HG02981 (cell line): ENCODE measurements at regions not wholly inside any gene's neighbourhood (a gene's known extent, or its start where the extent isn't known, plus 50 kb on each side); places are given as distances from the start of the nearest gene placed in this dataset.

Source experiments
- ATAC-seq: cut with Tn5 transposase; IDR thresholded peaks from one replicate; pipeline ENCODE4 v1.9.1; 2021; ENCODE audit warnings: mild to moderate bottlenecking, moderate library complexity; ENCODE audit not compliant: unreplicated experiment

DNA sequence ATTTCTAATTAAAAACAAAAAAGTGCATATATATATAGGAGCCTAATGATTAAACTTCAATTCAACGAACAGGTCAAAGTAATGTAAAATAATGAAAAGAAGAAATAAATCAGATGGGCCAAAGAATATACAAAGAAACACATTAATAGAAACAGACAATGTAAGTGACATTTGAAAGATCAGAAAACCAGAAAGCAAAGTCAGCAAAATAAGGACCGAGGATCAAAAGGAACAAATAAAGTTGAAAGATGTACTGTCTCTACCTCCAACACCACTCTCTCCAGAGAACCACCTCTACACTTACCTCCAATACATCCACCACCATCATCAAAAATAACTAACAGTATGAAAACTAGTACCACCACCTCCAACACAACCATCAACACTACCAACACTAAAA is 1226.3 kb upstream of the NCAM2 start:
- no peak for ATAC-seq

GRCh38 chr21:19776076-19776475 is 1222.1 kb upstream of the NCAM2 start:
- no peak for ATAC-seq

GRCh38 chr21:19781881-19782652 is 1216.1 kb upstream of the NCAM2 start:
- ATAC-seq, result no peak

DNA sequence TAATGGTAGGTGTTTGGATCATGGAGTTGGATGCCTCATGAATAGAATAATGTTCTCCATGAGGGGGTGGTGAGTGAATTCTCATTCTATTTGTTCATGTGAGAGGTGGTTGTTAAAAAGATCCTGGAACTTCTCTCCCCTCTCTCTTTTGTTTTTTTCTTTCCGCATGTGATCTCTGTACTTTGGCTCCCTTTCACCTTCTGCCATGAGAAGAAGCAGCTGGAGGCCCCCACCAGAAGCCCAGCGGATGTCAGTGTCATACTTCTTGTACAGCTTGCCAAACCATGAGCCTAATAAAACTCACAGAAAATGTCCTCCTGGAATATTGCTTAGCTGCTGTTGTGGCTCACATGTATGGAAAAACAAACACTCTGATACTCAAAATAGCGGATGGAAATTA is 1212.3 kb upstream of the NCAM2 start:
- ATAC-seq, result no peak

- ATAC-seq, result no peak
These were observed 1206.2 kb upstream of the NCAM2 start for GRCh38 chr21:19792004-19792403.

- no peak for ATAC-seq
These were observed 1191.0 kb upstream of the NCAM2 start for GRCh38 chr21:19807201-19807600.

- no peak for ATAC-seq
These were observed 1187.4 kb upstream of the NCAM2 start for GRCh38 chr21:19810779-19811178.

DNA sequence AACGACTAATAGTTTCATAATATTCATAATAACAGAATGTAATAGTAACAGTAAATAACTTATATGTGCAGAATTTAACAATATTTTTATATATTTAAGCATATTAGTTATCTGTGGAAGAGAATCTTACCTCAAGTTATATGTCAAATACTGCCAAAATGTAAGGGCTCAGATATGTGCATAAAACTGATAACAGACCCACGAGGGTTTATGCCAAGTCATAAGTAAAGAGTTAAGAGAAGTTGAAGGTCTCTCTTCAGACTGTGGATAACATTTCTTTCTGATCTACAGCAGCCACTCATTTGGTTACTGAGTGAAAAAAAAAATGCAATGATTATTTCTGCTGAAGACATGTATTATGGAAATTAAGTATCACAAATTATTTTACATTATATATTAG is 1167.8 kb upstream of the NCAM2 start:
- ATAC-seq, result no peak

- no peak for ATAC-seq
These were observed 1165.7 kb upstream of the NCAM2 start for GRCh38 chr21:19832551-19832950.

GRCh38 chr21:19833082-19833481 is 1165.1 kb upstream of the NCAM2 start:
- ATAC-seq, result no peak

DNA sequence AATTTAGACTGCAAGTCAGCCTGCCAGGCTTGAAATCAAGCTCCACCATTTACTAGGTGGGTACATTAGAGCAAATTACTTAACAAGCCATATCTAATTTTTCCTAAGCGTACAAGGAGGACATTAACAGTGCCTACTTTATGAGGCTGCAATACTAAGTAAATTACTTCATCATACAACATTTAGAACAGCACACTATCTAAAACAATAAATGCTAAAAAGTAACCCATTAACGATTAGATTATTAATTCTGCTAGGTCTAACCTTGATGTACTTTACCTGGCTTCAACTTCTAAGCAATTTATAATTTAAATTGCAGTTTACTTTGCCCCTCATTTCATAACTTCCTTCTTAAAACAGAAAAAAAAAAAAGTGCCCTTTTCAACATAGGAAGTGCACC is 1155.6 kb upstream of the NCAM2 start:
- no peak for ATAC-seq

DNA sequence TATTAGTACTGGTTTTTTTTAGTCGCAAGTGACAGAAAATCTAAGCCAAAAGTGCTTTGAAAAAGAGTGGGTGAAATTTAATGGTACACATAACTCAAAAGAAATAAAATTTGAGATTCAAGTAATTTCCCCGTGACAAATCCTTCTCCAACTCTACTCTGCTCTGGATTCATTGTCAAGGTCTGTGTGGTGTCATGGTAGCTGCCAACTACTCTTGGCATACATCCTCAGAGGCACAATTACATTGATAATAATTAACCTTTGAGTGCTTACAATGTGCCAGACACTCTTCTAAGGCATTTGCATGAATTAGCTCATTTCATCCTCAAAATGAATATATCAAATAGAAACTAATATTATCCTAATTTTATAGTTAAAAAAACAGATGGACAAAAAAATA is 1153.9 kb upstream of the NCAM2 start:
- ATAC-seq, result no peak

DNA sequence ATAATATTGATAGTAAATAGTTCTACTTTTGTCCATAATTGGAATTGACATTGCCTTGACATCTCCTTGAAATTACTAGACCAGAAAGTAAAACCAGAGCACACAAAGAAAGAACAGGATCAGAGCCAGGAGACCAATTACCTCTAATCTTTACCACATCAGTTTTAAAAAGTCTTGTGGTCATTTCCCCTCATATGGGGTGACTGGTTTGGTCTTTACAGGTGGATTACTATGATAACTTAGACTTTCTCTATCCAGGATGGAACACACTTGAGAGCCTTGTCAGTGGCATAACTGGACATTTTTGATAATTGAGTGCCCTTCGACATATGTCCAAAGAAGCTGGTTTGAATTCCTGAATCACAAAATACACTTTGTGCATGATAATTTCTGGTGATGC is 1148.1 kb upstream of the NCAM2 start:
- ATAC-seq, result no peak

- ATAC-seq, result no peak
These were observed 1145.1 kb upstream of the NCAM2 start for GRCh38 chr21:19853061-19853460.

DNA sequence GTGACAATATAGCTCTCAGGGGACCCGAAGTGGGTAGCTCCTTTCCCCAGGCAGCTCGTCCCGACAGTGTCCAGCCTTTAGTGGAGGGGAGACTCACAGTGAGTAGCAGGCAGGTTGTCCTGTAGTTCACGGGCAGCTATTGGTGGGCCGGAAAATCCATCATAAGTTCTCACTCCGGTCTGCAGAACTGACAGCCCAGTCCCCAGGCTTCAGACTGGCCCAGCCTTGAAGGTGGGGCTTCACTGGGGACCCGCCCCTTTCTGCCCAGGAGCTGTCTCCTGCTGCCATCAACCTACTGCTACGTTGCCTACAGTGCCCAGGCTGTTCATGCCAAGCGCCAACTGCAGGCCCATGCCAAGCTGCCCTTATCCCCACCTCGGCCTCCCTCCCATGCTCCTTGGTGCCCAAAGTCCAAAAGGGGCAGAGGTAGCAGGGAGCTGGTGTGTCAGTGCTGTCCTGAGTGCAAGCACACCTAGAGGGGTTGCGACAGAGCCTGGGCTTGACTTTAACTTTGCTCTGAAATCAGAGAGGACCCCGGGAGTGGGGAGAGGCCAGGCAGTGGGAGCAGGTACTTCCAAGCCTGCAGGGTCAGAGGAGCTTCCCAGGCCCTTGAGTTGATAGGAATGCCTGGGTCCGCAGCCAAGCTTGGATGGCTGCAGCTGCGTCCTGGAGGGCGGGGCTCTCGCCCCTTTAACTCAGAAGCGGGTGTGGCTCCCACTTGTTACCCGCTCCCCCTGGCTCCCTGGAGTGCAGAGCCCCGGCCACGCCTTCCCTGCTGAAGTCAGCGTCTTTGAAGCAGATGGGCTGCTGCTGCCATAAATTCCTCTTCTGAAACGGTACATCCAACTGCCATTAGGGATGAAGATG is 1144.3 kb upstream of the NCAM2 start:
- no peak for ATAC-seq

DNA sequence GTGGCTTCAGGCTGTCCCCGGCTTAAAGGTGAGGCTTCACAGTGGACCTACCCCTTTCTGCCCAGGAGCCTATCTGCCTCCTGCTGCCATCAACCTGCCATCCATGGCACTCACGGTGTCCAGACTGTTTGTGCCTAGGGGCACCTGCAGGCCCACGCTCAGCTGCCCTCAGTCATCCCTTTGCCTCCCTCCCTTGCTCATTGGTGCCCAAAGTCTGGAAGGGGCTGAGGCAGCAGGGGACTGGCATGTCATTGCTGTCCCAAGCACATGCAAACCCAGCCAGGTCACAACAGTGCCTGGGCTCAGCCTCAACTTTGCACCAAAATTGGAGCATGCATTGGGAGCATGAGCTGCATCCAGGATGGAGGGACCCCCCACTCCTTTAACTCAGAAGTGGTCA is 1142.7 kb upstream of the NCAM2 start:
- ATAC-seq, result no peak

- no peak for ATAC-seq
These were observed 1133.7 kb upstream of the NCAM2 start for GRCh38 chr21:19864476-19864875.

DNA sequence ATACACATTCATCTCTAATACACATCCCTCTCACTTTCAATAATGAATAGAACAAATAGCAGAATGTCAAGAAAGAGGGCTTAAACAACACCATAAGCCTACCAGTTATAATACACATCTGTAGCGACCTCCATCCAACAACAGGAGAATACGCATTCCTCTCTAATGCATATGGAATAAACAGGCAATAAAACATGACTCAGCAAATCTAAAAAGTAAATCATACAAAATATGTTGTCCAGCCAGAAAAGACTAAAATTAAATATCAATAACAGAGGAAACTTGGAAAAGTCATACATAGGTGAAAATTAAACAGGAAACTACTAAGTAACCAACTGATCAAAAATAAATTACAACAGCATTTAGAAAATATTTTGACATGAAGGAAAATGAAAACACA is 1127.5 kb upstream of the NCAM2 start:
- no peak for ATAC-seq

- no peak for ATAC-seq
These were observed 1123.7 kb upstream of the NCAM2 start for GRCh38 chr21:19874521-19874920.

DNA sequence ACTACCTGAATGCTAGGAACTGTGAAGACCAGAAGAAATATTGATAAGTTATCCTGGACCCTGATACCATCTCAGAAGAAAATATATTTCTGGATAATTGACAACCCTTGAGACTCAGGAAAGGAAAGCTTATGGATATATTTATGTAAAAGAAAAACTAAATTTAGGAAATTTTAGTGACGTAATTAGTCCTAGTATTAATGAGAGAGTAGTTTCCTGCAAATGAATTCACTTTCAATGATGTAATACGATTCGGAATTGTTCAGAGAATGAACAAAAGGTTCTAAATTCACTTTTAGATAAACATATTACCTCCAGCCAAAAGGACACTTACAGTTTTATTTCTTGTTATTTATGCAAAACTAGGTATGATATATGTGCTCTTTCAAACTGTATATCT is 1120.1 kb upstream of the NCAM2 start:
- ATAC-seq, result no peak

GRCh38 chr21:19899645-19900044 is 1098.6 kb upstream of the NCAM2 start:
- ATAC-seq, result no peak

GRCh38 chr21:19900149-19900548 is 1098.1 kb upstream of the NCAM2 start:
- ATAC-seq, result no peak
